A549 (cell line): ENCODE measurements at regions not wholly inside any gene's neighbourhood (a gene's known extent, or its start where the extent isn't known, plus 50 kb on each side); places are given as distances from the start of the nearest gene placed in this dataset.

Experiments used
- ATAC-seq, 2 experiments: fragments of 200-7000 bp in 1 of 2; fragments of >200 bp in 1 of 2; cut with Nextera tagmentation in 1 of 2; cut with Tn5 transposase in 1 of 2; 3 replicates each; pipeline versions ENCODE4 v1.8.0 to v1.9.1; 2018 to 2020; ENCODE audit warnings: mild to moderate bottlenecking in 1 of 2, moderate library complexity in 1 of 2
- CTCF ChIA-PET: fragments of 300-600 bp; sonication (Branson Sonifier 250); formaldehyde crosslinking; extraction: SDS; loops from one replicate; lab custom pipeline; 2021; ENCODE audit warnings: antibody characterized with exemption, inconsistent platforms; lab: Yijun Ruan, JAX
- POLR2A ChIA-PET: fragments of 350-600 bp; formaldehyde crosslinking; extraction: SDS; loops from one replicate; lab custom pipeline; 2021; ENCODE audit warnings: antibody characterized with exemption, inconsistent platforms; lab: Yijun Ruan, JAX
- DNase-seq, 2 experiments: peaks; one replicate each; pipeline versions ENCODE4 v3.0.0 to v3.0.0-alpha.2; 2011 to 2016; ENCODE audit warnings: low read depth in 1 of 2, low spot score in 1 of 2
- FAIRE-seq: peaks from 2 replicates; lab custom pipeline; 2011; peaks lifted over from hg19 to GRCh38; lab: Jason Lieb, UNC
- H3K27ac ChIP-seq, 2 experiments: fragments of >200 bp; sonication (Bioruptor Twin); formaldehyde crosslinking; 3 replicates each; pipeline ENCODE4 v1.5.1; 2016 to 2017
- H3K4me1 ChIP-seq: fragments of >200 bp; sonication (Bioruptor Twin); formaldehyde crosslinking; 3 replicates; pipeline ENCODE4 v1.6.1; 2016
- H3K4me2 ChIP-seq: fragments of >200 bp; sonication (Bioruptor Twin); formaldehyde crosslinking; 3 replicates; pipeline ENCODE4 v1.6.1; 2016
- H3K4me3 ChIP-seq: fragments of >200 bp; sonication (Bioruptor Twin); formaldehyde crosslinking; 3 replicates; pipeline ENCODE4 v1.5.1; 2016
- H3K9me3 ChIP-seq: fragments of >200 bp; sonication (Bioruptor Twin); formaldehyde crosslinking; 3 replicates; pipeline ENCODE4 v1.6.1; 2016
- BCL3 ChIP-seq: fragments of >200 bp; sonication (Bioruptor Twin); formaldehyde crosslinking; IDR thresholded peaks from 3 replicates; pipeline ENCODE4 v1.6.1; 2016
- CEBPB ChIP-seq, 2 experiments: fragments of >200 bp in 1 of 2; sonication (Bioruptor Twin) in 1 of 2; formaldehyde crosslinking in 1 of 2; IDR thresholded peaks; 2 replicates each; pipeline ENCODE4 v1.6.1; 2012 to 2016
- CHD2 ChIP-seq: fragments of 150-350 bp; IDR thresholded peaks from 2 replicates; pipeline ENCODE4 v1.6.1; 2014; ENCODE audit warnings: low read length; ENCODE audit not compliant: partially characterized antibody
- EHF ChIP-seq: fragments of 250-450 bp; sonication (Bioruptor Pico); IDR thresholded peaks from 2 replicates; pipeline ENCODE4 v1.5.0; 2020; ENCODE audit warnings: mild to moderate bottlenecking
- EP300 ChIP-seq, 2 experiments: fragments of >200 bp; sonication (Bioruptor Twin); formaldehyde crosslinking; IDR thresholded peaks; 2 replicates in 1 of 2; 3 replicates in 1 of 2; pipeline ENCODE4 v1.6.1; 2016 to 2017
- FOSL2 ChIP-seq, 2 experiments: fragments of 450-650 bp in 1 of 2; fragments of >200 bp in 1 of 2; sonication (Bioruptor Twin) in 1 of 2; formaldehyde crosslinking; IDR thresholded peaks; 2 replicates each; pipeline versions ENCODE4 v1.5.0 to v1.6.1; 2016 to 2020; ENCODE audit warnings: mild to moderate bottlenecking in 1 of 2, moderate library complexity in 1 of 2
- HEYL ChIP-seq: fragments of 250-450 bp; sonication (Bioruptor Pico); IDR thresholded peaks from 2 replicates; pipeline ENCODE4 v1.8.0; 2021; ENCODE audit warnings: mild to moderate bottlenecking, moderate library complexity
- HOXA7 ChIP-seq: fragments of 250-450 bp; sonication (Bioruptor Pico); IDR thresholded peaks from 2 replicates; pipeline ENCODE4 v1.5.0; 2020; ENCODE audit warnings: mild to moderate bottlenecking, moderate library complexity
- HOXB5 ChIP-seq: fragments of 250-450 bp; sonication (Bioruptor Pico); IDR thresholded peaks from 2 replicates; pipeline ENCODE4 v1.5.0; 2020; ENCODE audit warnings: mild to moderate bottlenecking, moderate library complexity
- KDM1A ChIP-seq: fragments of 200-600 bp; sonication (generic); IDR thresholded peaks from 2 replicates; pipeline ENCODE4 v1.6.1; 2016; ENCODE audit warnings: low read depth, mild to moderate bottlenecking
- KDM5A ChIP-seq: fragments of 200-600 bp; sonication (generic); IDR thresholded peaks from 2 replicates; pipeline ENCODE4 v1.6.1; 2016; ENCODE audit warnings: antibody characterized with exemption, mild to moderate bottlenecking
- MAFK ChIP-seq: fragments of 450-650 bp; IDR thresholded peaks from 2 replicates; pipeline ENCODE4 v1.6.1; 2014; ENCODE audit not compliant: partially characterized antibody
- NPAS2 ChIP-seq: fragments of 250-450 bp; sonication (Bioruptor Pico); IDR thresholded peaks from 2 replicates; pipeline ENCODE4 v1.8.0; 2022; ENCODE audit warnings: mild to moderate bottlenecking, moderate library complexity, borderline replicate concordance
- ZC3H11A ChIP-seq: fragments of 450-650 bp; IDR thresholded peaks from 2 replicates; pipeline ENCODE4 v1.6.1; 2014; ENCODE audit warnings: antibody characterized with exemption, mild to moderate bottlenecking
- WGBS: methylation state at CpG from one replicate; pipeline ENCODE4 v1.1.6; 2017; ENCODE audit errors: missing lambda C conversion rate; 5-methylcytosine and 5-hydroxymethylcytosine counted together
- TF ChIP-seq, protein P1 (sequence below): fragments of >200 bp; sonication (Bioruptor Twin); formaldehyde crosslinking; IDR thresholded peaks from 3 replicates; pipeline ENCODE4 v1.5.1; 2016

GRCh38 chr20:5677389-5677788 lies 66.6 kb upstream of the GPCPD1 start (continued):
- TF ChIP-seq, protein P1, sequence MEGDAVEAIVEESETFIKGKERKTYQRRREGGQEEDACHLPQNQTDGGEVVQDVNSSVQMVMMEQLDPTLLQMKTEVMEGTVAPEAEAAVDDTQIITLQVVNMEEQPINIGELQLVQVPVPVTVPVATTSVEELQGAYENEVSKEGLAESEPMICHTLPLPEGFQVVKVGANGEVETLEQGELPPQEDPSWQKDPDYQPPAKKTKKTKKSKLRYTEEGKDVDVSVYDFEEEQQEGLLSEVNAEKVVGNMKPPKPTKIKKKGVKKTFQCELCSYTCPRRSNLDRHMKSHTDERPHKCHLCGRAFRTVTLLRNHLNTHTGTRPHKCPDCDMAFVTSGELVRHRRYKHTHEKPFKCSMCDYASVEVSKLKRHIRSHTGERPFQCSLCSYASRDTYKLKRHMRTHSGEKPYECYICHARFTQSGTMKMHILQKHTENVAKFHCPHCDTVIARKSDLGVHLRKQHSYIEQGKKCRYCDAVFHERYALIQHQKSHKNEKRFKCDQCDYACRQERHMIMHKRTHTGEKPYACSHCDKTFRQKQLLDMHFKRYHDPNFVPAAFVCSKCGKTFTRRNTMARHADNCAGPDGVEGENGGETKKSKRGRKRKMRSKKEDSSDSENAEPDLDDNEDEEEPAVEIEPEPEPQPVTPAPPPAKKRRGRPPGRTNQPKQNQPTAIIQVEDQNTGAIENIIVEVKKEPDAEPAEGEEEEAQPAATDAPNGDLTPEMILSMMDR, result no peak
- TF ChIP-seq NPAS2 (no peak), KDM5A (no peak), MAFK (no peak), ZC3H11A (no peak), CHD2 (no peak), HOXB5 (CRISPR knock-in tag) (no peak), BCL3 (no peak), EHF (CRISPR knock-in tag) (no peak)
- TF ChIP-seq, all 56 proteins: peak for 0

GRCh38 chr20:5675103-5676091 lies 64.6 kb upstream of the GPCPD1 start:
- WGBS, result 88% methylated on average over 12 of the region's 12 CpGs
- DNase-seq, result no peak
- no peak for FAIRE-seq
- no peak for ATAC-seq
- TF ChIP-seq CEBPB (IDR thresholded peaks at IDR 0.05), result no peak
- no peak for TF ChIP-seq HEYL
- no peak for TF ChIP-seq KDM1A
- no peak for TF ChIP-seq ZC3H11A
- no peak for TF ChIP-seq EP300 (IDR thresholded peaks at IDR 0.05)
- TF ChIP-seq HOXA7 (CRISPR knock-in tag), result no peak
- Histone ChIP-seq H3K4me2 (no peak overlapping the region), H3K4me1 (peaks cover 23% of the 10 kb centered on the region), H3K27ac (peak overlapping the region; percentile 1 to 3; a peak in 2 of 6 replicates), H3K4me3 (no peak overlapping the region), H3K9me3 (no peaks in the 10 kb centered on the region)
- CTCF ChIA-PET, result no interaction called here
- POLR2A ChIA-PET, result no interaction called here

- ATAC-seq, result peak; percentile 39 to 43; a peak in 3 of 6 replicates
- H3K4me1 ChIP-seq, result peaks cover 16% of the 10 kb centered on the region
- POLR2A ChIA-PET, result no interaction called here
- no peak for TF ChIP-seq BCL3
- 0 out of 2 replicates have a peak, but pooled peaks have one; percentile 25 for TF ChIP-seq FOSL2 (IDR thresholded peaks at IDR 0.05)
- TF ChIP-seq FOSL2 (CRISPR knock-in tag; IDR thresholded peaks at IDR 0.05), result peak; percentile 76
- CTCF ChIA-PET, result no interaction called here
- H3K27ac ChIP-seq, result peak overlapping the region; percentile 4 to 19; a peak in 2 of 6 replicates
- H3K4me2 ChIP-seq, result peak overlapping the region; percentile 14; the same call in 1 of the 3 replicates
- peak; percentile 91 for FAIRE-seq
- WGBS, result 84% methylated on average over 3 of the region's 3 CpGs
- no peak for DNase-seq
- no peak overlapping the region for H3K4me3 ChIP-seq
- no peaks in the 10 kb centered on the region for H3K9me3 ChIP-seq
These were observed 63.4 kb upstream of the GPCPD1 start for GRCh38 chr20:5674176-5674660.
